Heart left ventricle (tissue), 13 donors: ENCODE measurements at regions not wholly inside any gene's neighbourhood (a gene's known extent, or its start where the extent isn't known, plus 50 kb on each side); places are given as distances from the start of the nearest gene placed in this dataset.

Source experiments
- CTCF ChIP-seq, 12 donors: fragments of 200-600 bp; sonication (generic) in 4 of 12; IDR thresholded peaks; one replicate each; pipeline versions ENCODE4 v1.5.0 to v1.8.0; 2018 to 2022; ENCODE audit warnings: antibody characterized with exemption in 12 of 12, mild to moderate bottlenecking in 5 of 12
- POLR2A ChIP-seq, 2 donors: fragments of 450-650 bp; IDR thresholded peaks; one replicate each; pipeline ENCODE4 v1.6.1; 2017; ENCODE audit warnings: antibody characterized with exemption in 2 of 2, mild to moderate bottlenecking in 2 of 2, moderate library complexity in 2 of 2
- donor health status: ischemic (EF 13 %, LVEDD 7.1; RV severe dilation, severe dysfunction).
- donor health status: DM: no; HTN: yes; CAD: no.
- donor health status: DM: no; HTN: no; CAD: no.
- donor health status: ischemic (EF 25% LVEDD 6.9; RV normal size, moderate dysfunction).
- donor health status: ischemic (EF 25% LVEDD 5.7; RV mildly dilated, moderate dysfunction).
- donor health status: ischemic (EF 35%, LVEDD 5.7; RV mildly dilated, moderate dysfunction).
- donor health status: nonischemic (EF 11% LVEDD 7.7; RV severe dilation, severe dysfunction).
- donor health status: DM: yes; HTN: yes; CAD: no.
- donor health status: PGD.
- donor health status: ischemic (EF 29% LVEDD 5.4; RV normal size, mild dysfunction).
- donor health status: nonischemic (EF 23%, LVEDD 6.1; RV moderate dilation, normal function).

DNA sequence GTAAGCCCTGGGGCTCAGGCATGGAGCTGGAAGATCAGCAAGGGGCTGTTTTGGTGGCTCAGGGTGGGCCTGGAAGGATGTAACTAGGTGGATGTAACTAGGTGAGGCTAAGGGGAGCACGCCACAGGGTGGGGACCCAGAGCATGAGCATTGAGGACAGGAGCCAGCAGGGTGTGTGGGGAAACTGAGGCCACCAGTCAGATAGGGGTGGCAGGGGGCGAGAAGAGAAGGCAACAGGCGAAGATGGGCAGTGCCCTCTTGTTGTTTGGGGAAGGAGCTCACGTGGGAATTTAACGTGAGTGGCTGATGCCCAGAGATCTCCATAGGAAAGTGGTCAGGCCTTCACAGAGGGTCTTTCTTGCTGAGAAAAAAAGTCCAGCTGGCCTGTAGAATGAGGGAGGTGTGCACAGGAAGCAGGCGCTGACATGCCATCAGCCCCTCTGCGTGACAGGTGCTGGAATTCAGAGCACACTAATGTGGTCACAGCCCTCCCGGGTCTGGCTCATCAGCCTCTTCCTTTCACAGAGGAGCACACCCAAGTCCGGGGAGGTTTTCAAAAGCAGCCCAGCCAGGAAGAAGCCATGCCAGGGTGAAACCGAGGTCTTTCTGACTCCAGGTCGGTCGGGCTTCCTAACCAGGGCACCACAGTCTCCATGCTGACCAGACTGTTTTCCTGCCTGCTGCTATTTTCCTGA is 54.6 kb upstream of the PAX6 start:
- TF ChIP-seq CTCF (IDR thresholded peaks at IDR 0.05) (no peak), POLR2A (IDR thresholded peaks at IDR 0.05) (no peak)
